B cell (primary cell): ENCODE measurements at regions not wholly inside any gene's neighbourhood (a gene's known extent, or its start where the extent isn't known, plus 50 kb on each side); places are given as distances from the start of the nearest gene placed in this dataset.

Source experiments
- ATAC-seq: fragments of 200-7000 bp; cut with Tn5 transposase; one replicate; pipeline ENCODE4 v1.10.0; 2021; ENCODE audit warnings: low read depth, mild to moderate bottlenecking, moderate number of reproducible peaks, moderate library complexity
- CTCF ChIA-PET: fragments of 350-600 bp; sonication (Branson Sonifier 250); formaldehyde crosslinking; loops from one replicate; lab custom pipeline; 2021; ENCODE audit warnings: antibody characterized with exemption, inconsistent platforms; lab: Charles Lee
- POLR2A ChIA-PET: fragments of 350-600 bp; sonication (Branson Sonifier 250); formaldehyde crosslinking; loops from one replicate; lab custom pipeline; 2021; ENCODE audit warnings: antibody characterized with exemption; lab: Charles Lee
- DNase-seq: peaks from one replicate; pipeline ENCODE4 v3.0.0; 2013
- H2AFZ ChIP-seq: 2 replicates; pipeline ENCODE4 v1.6.1; 2012; ENCODE audit warnings: mild to moderate bottlenecking, low read depth, low read length; ENCODE audit not compliant: insufficient read depth, poor library complexity, severe bottlenecking
- H3K27ac ChIP-seq, 2 donors: 1 replicate in 1 of 2; 2 replicates in 1 of 2; pipeline ENCODE4 v1.5.1; 2012 to 2013; ENCODE audit warnings: low read length in 2 of 2, mild to moderate bottlenecking in 2 of 2, moderate library complexity in 1 of 2
- H3K27me3 ChIP-seq, 4 experiments: fragments of 200-600 bp in 1 of 4; sonication (generic) in 1 of 4; replicated peaks in 1 of 4; 1 replicate in 2 of 4; 2 replicates in 2 of 4; pipeline versions ENCODE4 v1.6.1 to v1.7.0; 2013 to 2016; ENCODE audit warnings: low read length in 3 of 4, mild to moderate bottlenecking in 2 of 4, mixed read lengths in 1 of 4, moderate library complexity in 1 of 4; ENCODE audit not compliant: insufficient read depth in 4 of 4, control insufficient read depth in 3 of 4; ENCODE audit errors: control extremely low read depth in 1 of 4
- H3K36me3 ChIP-seq, 2 experiments: replicated peaks in 1 of 2; 1 replicate in 1 of 2; 2 replicates in 1 of 2; pipeline versions ENCODE4 v1.6.1 to v1.7.1; 2013; ENCODE audit warnings: low read length in 1 of 2; ENCODE audit not compliant: insufficient read depth in 2 of 2, control insufficient read depth in 1 of 2; ENCODE audit errors: control extremely low read depth in 1 of 2, extremely low read depth in 1 of 2
- H3K4me1 ChIP-seq, 2 donors: fragments of 200-600 bp in 1 of 2; sonication (generic) in 1 of 2; 1 replicate in 1 of 2; 2 replicates in 1 of 2; pipeline versions ENCODE4 v1.5.1 to v1.6.1; 2013 to 2017; ENCODE audit warnings: low read length in 2 of 2; ENCODE audit not compliant: control insufficient read depth in 2 of 2, insufficient read depth in 2 of 2
- H3K4me2 ChIP-seq: replicated peaks from 2 replicates; pipeline ENCODE3; 2012; ENCODE audit warnings: mild to moderate bottlenecking, low read depth, low read length; ENCODE audit not compliant: poor library complexity, severe bottlenecking
- H3K4me3 ChIP-seq, 5 experiments: fragments of 200-600 bp in 1 of 5; sonication (generic) in 1 of 5; 1 replicate in 3 of 5; 2 replicates in 2 of 5; pipeline versions ENCODE4 v1.5.1 to v1.7.0; 2011 to 2016; ENCODE audit warnings: low read length in 4 of 5, mild to moderate bottlenecking in 4 of 5, low read depth in 2 of 5, control low read depth in 1 of 5, moderate library complexity in 1 of 5; ENCODE audit not compliant: insufficient read depth in 1 of 5; ENCODE audit errors: control extremely low read depth in 1 of 5, extremely low read depth in 1 of 5
- H3K79me2 ChIP-seq: fragments of 200-600 bp; sonication (generic); one replicate; pipeline ENCODE4 v1.6.0; 2016; ENCODE audit warnings: low read length; ENCODE audit not compliant: control insufficient read depth, insufficient read depth
- H3K9ac ChIP-seq: fragments of 200-600 bp; sonication (generic); 2 replicates; pipeline ENCODE4 v1.6.1; 2017; ENCODE audit warnings: mild to moderate bottlenecking, low read length, moderate library complexity
- H3K9me3 ChIP-seq, 3 donors: one replicate each; pipeline versions ENCODE4 v1.6.1 to v1.7.1; 2013; ENCODE audit warnings: low read length in 2 of 3; ENCODE audit not compliant: control insufficient read depth in 2 of 3, insufficient read depth in 1 of 3; ENCODE audit errors: control extremely low read depth in 1 of 3
- H4K20me1 ChIP-seq: 2 replicates; pipeline ENCODE4 v1.6.0; 2012; ENCODE audit warnings: mild to moderate bottlenecking, low read length; ENCODE audit not compliant: insufficient read depth, control insufficient read depth, poor library complexity, severe bottlenecking
- H3K27ac Mint-ChIP-seq: one replicate; pipeline ENCODE4 v1.8.0; 2021; ENCODE audit warnings: mixed read lengths
- H3K27me3 Mint-ChIP-seq: one replicate; pipeline ENCODE4 v1.8.0; 2021; ENCODE audit warnings: mixed read lengths
- H3K4me1 Mint-ChIP-seq: one replicate; pipeline ENCODE4 v1.8.0; 2021; ENCODE audit warnings: mixed read lengths
- H3K4me3 Mint-ChIP-seq: one replicate; pipeline ENCODE4 v1.8.0; 2021; ENCODE audit warnings: mixed read lengths
- H3K9me3 Mint-ChIP-seq: one replicate; pipeline ENCODE4 v1.8.0; 2022; ENCODE audit warnings: mixed read lengths; ENCODE audit not compliant: insufficient read depth
- CTCF ChIP-seq: fragments of 200-600 bp; IDR thresholded peaks from one replicate; pipeline ENCODE4 v1.8.0; 2022; ENCODE audit warnings: antibody characterized with exemption, mild to moderate bottlenecking
- EZH2 ChIP-seq: IDR thresholded peaks from 2 replicates; pipeline ENCODE4 v1.6.1; 2012; ENCODE audit warnings: borderline replicate concordance, low read depth, mild to moderate bottlenecking, moderate library complexity, low read length; ENCODE audit not compliant: insufficient read depth, poor library complexity, severe bottlenecking
- WGBS: methylation state at CpG from one replicate; pipeline ENCODE4 v1.1.5; 2013; ENCODE audit warnings: missing lambda C conversion rate; ENCODE audit not compliant: insufficient coverage; 5-methylcytosine and 5-hydroxymethylcytosine counted together
- intact Hi-C: fragments of 100-400 bp; cut with micrococcal nuclease; formaldehyde crosslinking; loops from one replicate; pipeline ENCODE4 v1.10.0; 2022

- H3K4me3 Mint-ChIP-seq = no peak overlapping the region
- Histone ChIP-seq H4K20me1 (no peaks in the 10 kb centered on the region), H3K79me2 (no peaks in the 10 kb centered on the region), H3K9ac (no peak overlapping the region), H3K9me3 (peaks cover 0 to 3% (median 0%) of the 10 kb centered on the region in 3 donors), H2AFZ (no peak overlapping the region), H3K27ac (no peak overlapping the region), H3K4me1 (no peaks in the 10 kb centered on the region), H3K4me2 (no peak overlapping the region), H3K36me3 (no peaks in the 10 kb centered on the region), H3K27me3 (no peaks in the 10 kb centered on the region), H3K4me3 (no peak overlapping the region)
- 100% methylated on average over 1 of the region's 4 CpGs for WGBS
- H3K4me1 Mint-ChIP-seq = no peaks in the 10 kb centered on the region
- ATAC-seq (no peak), DNase-seq (no peak)
- CTCF ChIA-PET = no interaction called here
- POLR2A ChIA-PET = no interaction called here
- H3K27ac Mint-ChIP-seq = no peak overlapping the region
- H3K9me3 Mint-ChIP-seq = peaks cover 1% of the 10 kb centered on the region
- intact Hi-C loops = no loop called here
- H3K27me3 Mint-ChIP-seq = no peaks in the 10 kb centered on the region
- TF ChIP-seq EZH2 (no peak), CTCF (no peak)
These were observed 77.6 kb upstream of the PCDH18 start for GRCh38 chr4:137609718-137610430.

GRCh38 chr4:137608085-137608484, 75.8 kb upstream of the PCDH18 start:
- Mint-ChIP-seq H3K4me3 (no peak overlapping the region), H3K9me3 (peaks cover 2% of the 10 kb centered on the region), H3K4me1 (no peaks in the 10 kb centered on the region), H3K27me3 (no peaks in the 10 kb centered on the region), H3K27ac (no peak overlapping the region)
- no peak overlapping the region for H3K4me3 ChIP-seq
- H2AFZ ChIP-seq = no peak overlapping the region
- H3K9ac ChIP-seq = no peak overlapping the region
- H3K27me3 ChIP-seq = no peaks in the 10 kb centered on the region
- no peak for TF ChIP-seq CTCF
- no peak for TF ChIP-seq EZH2
- H3K27ac ChIP-seq = no peak overlapping the region
- H3K4me2 ChIP-seq = no peak overlapping the region
- no peak for ATAC-seq
- H4K20me1 ChIP-seq = no peaks in the 10 kb centered on the region
- H3K36me3 ChIP-seq = no peaks in the 10 kb centered on the region
- no CpG with 5 or more reads among the region's 1 CpG for WGBS
- intact Hi-C loops = no loop called here
- no peaks in the 10 kb centered on the region for H3K4me1 ChIP-seq
- peaks cover 0 to under 1% (median 0%) of the 10 kb centered on the region in 3 donors for H3K9me3 ChIP-seq
- DNase-seq = no peak
- POLR2A ChIA-PET = no interaction called here
- H3K79me2 ChIP-seq = no peaks in the 10 kb centered on the region
- CTCF ChIA-PET = no interaction called here
